ENCODE measurements at regions not wholly inside any gene's neighbourhood (a gene's known extent, or its start where the extent isn't known, plus 50 kb on each side); places are given as distances from the start of the nearest gene placed in this dataset.

GRCh38 chr9:90991953-90992352 lies 190.3 kb downstream of the SYK start:
- Mint-ChIP-seq H3K4me3 (ENCODE audit: unreplicated experiment) (no peak overlapping the region), H3K4me1 (ENCODE audit: low read depth, unreplicated experiment) (peaks cover 24% of the 10 kb centered on the region), H3K9me3 (ENCODE audit: unreplicated experiment) (peaks cover 26% of the 10 kb centered on the region), H3K36me3 (ENCODE audit: low read depth, unreplicated experiment) (no peaks in the 10 kb centered on the region), H3K27ac (ENCODE audit: unreplicated experiment) (peak overlapping the region; percentile 93), H3K27me3 (ENCODE audit: low read depth, unreplicated experiment) (no peaks in the 10 kb centered on the region)
- Histone ChIP-seq H3K79me2 (ENCODE audit: insufficient read depth, low read length) (no peaks in the 10 kb centered on the region), H3K9me3 (ENCODE audit: insufficient read depth, low read depth, low read length) (peaks cover 4% of the 10 kb centered on the region), H3K4me3 (ENCODE audit: insufficient read depth, low read depth, low read length) (no peak overlapping the region), H3K27me3 (ENCODE audit: insufficient read depth, low read length) (no peaks in the 10 kb centered on the region), H3K36me3 (ENCODE audit: insufficient read depth, low read length) (no peaks in the 10 kb centered on the region), H3K9ac (ENCODE audit: low read length) (peak overlapping the region; percentile 48), H3K4me1 (ENCODE audit: insufficient read depth, low read length) (peaks cover 8% of the 10 kb centered on the region), H4K20me1 (ENCODE audit: insufficient read depth, low read length) (no peaks in the 10 kb centered on the region), H3K4me2 (ENCODE audit: low read length) (peak overlapping the region; percentile 48), H2AFZ (ENCODE audit: low read depth, low read length) (no peak overlapping the region), H3K27ac (ENCODE audit: low read depth, low read length) (peak overlapping the region; percentile 72)
- peak; percentile 81 for FAIRE-seq
- TF ChIP-seq EZH2 (IDR thresholded peaks at IDR 0.05; ENCODE audit: insufficient read depth, low read length) = no peak
- TF ChIP-seq, protein P1, sequence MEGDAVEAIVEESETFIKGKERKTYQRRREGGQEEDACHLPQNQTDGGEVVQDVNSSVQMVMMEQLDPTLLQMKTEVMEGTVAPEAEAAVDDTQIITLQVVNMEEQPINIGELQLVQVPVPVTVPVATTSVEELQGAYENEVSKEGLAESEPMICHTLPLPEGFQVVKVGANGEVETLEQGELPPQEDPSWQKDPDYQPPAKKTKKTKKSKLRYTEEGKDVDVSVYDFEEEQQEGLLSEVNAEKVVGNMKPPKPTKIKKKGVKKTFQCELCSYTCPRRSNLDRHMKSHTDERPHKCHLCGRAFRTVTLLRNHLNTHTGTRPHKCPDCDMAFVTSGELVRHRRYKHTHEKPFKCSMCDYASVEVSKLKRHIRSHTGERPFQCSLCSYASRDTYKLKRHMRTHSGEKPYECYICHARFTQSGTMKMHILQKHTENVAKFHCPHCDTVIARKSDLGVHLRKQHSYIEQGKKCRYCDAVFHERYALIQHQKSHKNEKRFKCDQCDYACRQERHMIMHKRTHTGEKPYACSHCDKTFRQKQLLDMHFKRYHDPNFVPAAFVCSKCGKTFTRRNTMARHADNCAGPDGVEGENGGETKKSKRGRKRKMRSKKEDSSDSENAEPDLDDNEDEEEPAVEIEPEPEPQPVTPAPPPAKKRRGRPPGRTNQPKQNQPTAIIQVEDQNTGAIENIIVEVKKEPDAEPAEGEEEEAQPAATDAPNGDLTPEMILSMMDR (IDR thresholded peaks at IDR 0.05; ENCODE audit: insufficient read depth, low read depth, low read length) = no peak
- peak; percentile 33 for DNase-seq (ENCODE audit: low read depth)

- H3K36me3 Mint-ChIP-seq (ENCODE audit: low read depth, unreplicated experiment) = no peaks in the 10 kb centered on the region
- DNase-seq (ENCODE audit: low read depth) (no peak), FAIRE-seq (no peak)
- Histone ChIP-seq H2AFZ (ENCODE audit: low read depth, low read length) (no peak overlapping the region), H3K36me3 (ENCODE audit: insufficient read depth, low read length) (no peaks in the 10 kb centered on the region), H3K4me3 (ENCODE audit: insufficient read depth, low read depth, low read length) (no peak overlapping the region), H3K27me3 (ENCODE audit: insufficient read depth, low read length) (no peaks in the 10 kb centered on the region), H3K79me2 (ENCODE audit: insufficient read depth, low read length) (no peaks in the 10 kb centered on the region), H3K9me3 (ENCODE audit: insufficient read depth, low read depth, low read length) (peaks cover 4% of the 10 kb centered on the region), H4K20me1 (ENCODE audit: insufficient read depth, low read length) (no peaks in the 10 kb centered on the region), H3K4me2 (ENCODE audit: low read length) (no peak overlapping the region), H3K4me1 (ENCODE audit: insufficient read depth, low read length) (peaks cover 8% of the 10 kb centered on the region), H3K9ac (ENCODE audit: low read length) (no peak overlapping the region), H3K27ac (ENCODE audit: low read depth, low read length) (no peak overlapping the region)
- no peak overlapping the region for H3K4me3 Mint-ChIP-seq (ENCODE audit: unreplicated experiment)
- peaks cover 20% of the 10 kb centered on the region for H3K4me1 Mint-ChIP-seq (ENCODE audit: low read depth, unreplicated experiment)
- H3K27me3 Mint-ChIP-seq (ENCODE audit: low read depth, unreplicated experiment) = no peaks in the 10 kb centered on the region
- peaks cover 13% of the 10 kb centered on the region for H3K9me3 Mint-ChIP-seq (ENCODE audit: unreplicated experiment)
- no peak for TF ChIP-seq EZH2 (IDR thresholded peaks at IDR 0.05; ENCODE audit: insufficient read depth, low read length)
- TF ChIP-seq, protein P1 (IDR thresholded peaks at IDR 0.05; ENCODE audit: insufficient read depth, low read depth, low read length) = no peak
- H3K27ac Mint-ChIP-seq (ENCODE audit: unreplicated experiment) = no peak overlapping the region
Observed at GRCh38 chr9:90995516-90995915, 193.9 kb downstream of the SYK start.

- no peak for FAIRE-seq
- no peak overlapping the region for H3K4me2 ChIP-seq (ENCODE audit: low read length)
- H3K4me1 ChIP-seq (ENCODE audit: insufficient read depth, low read length) = peaks cover 8% of the 10 kb centered on the region
- no peak overlapping the region for H3K9ac ChIP-seq (ENCODE audit: low read length)
- peaks cover 21% of the 10 kb centered on the region for H3K4me1 Mint-ChIP-seq (ENCODE audit: low read depth, unreplicated experiment)
- H3K9me3 ChIP-seq (ENCODE audit: insufficient read depth, low read depth, low read length) = peaks cover 2% of the 10 kb centered on the region
- H3K4me3 ChIP-seq (ENCODE audit: insufficient read depth, low read depth, low read length) = no peak overlapping the region
- H3K4me3 Mint-ChIP-seq (ENCODE audit: unreplicated experiment) = no peak overlapping the region
- TF ChIP-seq, protein P1 (IDR thresholded peaks at IDR 0.05; ENCODE audit: insufficient read depth, low read depth, low read length) = no peak
- TF ChIP-seq EZH2 (IDR thresholded peaks at IDR 0.05; ENCODE audit: insufficient read depth, low read length) = no peak
- H3K36me3 ChIP-seq (ENCODE audit: insufficient read depth, low read length) = no peaks in the 10 kb centered on the region
- no peaks in the 10 kb centered on the region for H3K27me3 ChIP-seq (ENCODE audit: insufficient read depth, low read length)
- no peak overlapping the region for H3K27ac Mint-ChIP-seq (ENCODE audit: unreplicated experiment)
- H2AFZ ChIP-seq (ENCODE audit: low read depth, low read length) = no peak overlapping the region
- H3K9me3 Mint-ChIP-seq (ENCODE audit: unreplicated experiment) = peaks cover 6% of the 10 kb centered on the region
- no peaks in the 10 kb centered on the region for H3K27me3 Mint-ChIP-seq (ENCODE audit: low read depth, unreplicated experiment)
- H3K79me2 ChIP-seq (ENCODE audit: insufficient read depth, low read length) = no peaks in the 10 kb centered on the region
- no peak overlapping the region for H3K27ac ChIP-seq (ENCODE audit: low read depth, low read length)
- no peak for DNase-seq (ENCODE audit: low read depth)
- H3K36me3 Mint-ChIP-seq (ENCODE audit: low read depth, unreplicated experiment) = no peaks in the 10 kb centered on the region
- H4K20me1 ChIP-seq (ENCODE audit: insufficient read depth, low read length) = no peaks in the 10 kb centered on the region
Observed at GRCh38 chr9:90996154-90997065, 194.8 kb downstream of the SYK start.

Data from astrocyte (in vitro differentiated cells and primary cell).